Mesendoderm (in vitro differentiated cells): ENCODE measurements at regions not wholly inside any gene's neighbourhood (a gene's known extent, or its start where the extent isn't known, plus 50 kb on each side); places are given as distances from the start of the nearest gene placed in this dataset.

Experiments
- DNase-seq: peaks from one replicate; pipeline ENCODE4 v3.0.0; 2013
- H2AK5ac ChIP-seq: 2 replicates; pipeline ENCODE4 v1.6.1; 2013; ENCODE audit warnings: low read length, inconsistent platforms
- H2BK120ac ChIP-seq: 2 replicates; pipeline ENCODE4 v1.6.1; 2013; ENCODE audit warnings: low read depth, mild to moderate bottlenecking, low read length, moderate library complexity, mixed read lengths
- H2BK15ac ChIP-seq: replicated peaks from 2 replicates; pipeline ENCODE4 v1.6.1; 2013; ENCODE audit warnings: low read depth, mild to moderate bottlenecking, moderate library complexity
- H2BK5ac ChIP-seq: 2 replicates; pipeline ENCODE4 v1.6.1; 2013; ENCODE audit warnings: low read length, inconsistent platforms
- H3K18ac ChIP-seq: 2 replicates; pipeline ENCODE4 v1.6.1; 2013; ENCODE audit warnings: mild to moderate bottlenecking, low read length, mixed read lengths
- H3K23ac ChIP-seq: one replicate; pipeline ENCODE4 v1.6.1; 2013; ENCODE audit warnings: low read length
- H3K27ac ChIP-seq: 2 replicates; pipeline ENCODE4 v1.5.1; 2013; ENCODE audit warnings: low read depth, mild to moderate bottlenecking, inconsistent platforms, low read length, moderate library complexity
- H3K27me3 ChIP-seq: 2 replicates; pipeline ENCODE4 v1.6.1; 2013; ENCODE audit warnings: low read length, control low read depth, mild to moderate bottlenecking, inconsistent platforms; ENCODE audit not compliant: insufficient read depth, poor library complexity
- H3K36me3 ChIP-seq: 2 replicates; pipeline ENCODE4 v1.6.1; 2013; ENCODE audit warnings: low read length, inconsistent platforms; ENCODE audit not compliant: control insufficient read depth, insufficient read depth
- H3K4ac ChIP-seq: one replicate; pipeline ENCODE4 v1.6.1; 2013; ENCODE audit warnings: low read depth, mild to moderate bottlenecking, low read length, moderate library complexity
- H3K4me1 ChIP-seq: 2 replicates; pipeline ENCODE4 v1.6.1; 2013; ENCODE audit warnings: low read depth, low read length, inconsistent platforms; ENCODE audit not compliant: control insufficient read depth
- H3K4me2 ChIP-seq: 2 replicates; pipeline ENCODE4 v1.6.1; 2013; ENCODE audit warnings: low read length
- H3K4me3 ChIP-seq: 2 replicates; pipeline ENCODE4 v1.5.1; 2013; ENCODE audit warnings: mild to moderate bottlenecking, low read length
- H3K56ac ChIP-seq: one replicate; pipeline ENCODE4 v1.6.1; 2013; ENCODE audit warnings: low read length
- H3K79me1 ChIP-seq: 2 replicates; pipeline ENCODE4 v1.6.1; 2013; ENCODE audit warnings: low read length, inconsistent platforms
- H3K79me2 ChIP-seq: 2 replicates; pipeline ENCODE4 v1.6.1; 2013; ENCODE audit warnings: mild to moderate bottlenecking, low read length; ENCODE audit not compliant: control insufficient read depth, insufficient read depth
- H3K9ac ChIP-seq: 2 replicates; pipeline ENCODE4 v1.6.1; 2013; ENCODE audit warnings: low read length, inconsistent platforms
- H4K5ac ChIP-seq: one replicate; pipeline ENCODE4 v1.6.1; 2013; ENCODE audit warnings: low read length
- H4K8ac ChIP-seq: one replicate; pipeline ENCODE4 v1.6.1; 2013; ENCODE audit warnings: low read depth, mild to moderate bottlenecking, control low read depth, low read length, moderate library complexity
- WGBS: extraction: QIAGEN DNeasy Blood & Tissue Kit; methylation state at CpG from one replicate; pipeline ENCODE4 v1.1.7; 2013; ENCODE audit warnings: low lambda C conversion rate, missing lambda C conversion rate; ENCODE audit not compliant: insufficient coverage; ENCODE audit errors: extremely low coverage; 5-methylcytosine and 5-hydroxymethylcytosine counted together

DNA sequence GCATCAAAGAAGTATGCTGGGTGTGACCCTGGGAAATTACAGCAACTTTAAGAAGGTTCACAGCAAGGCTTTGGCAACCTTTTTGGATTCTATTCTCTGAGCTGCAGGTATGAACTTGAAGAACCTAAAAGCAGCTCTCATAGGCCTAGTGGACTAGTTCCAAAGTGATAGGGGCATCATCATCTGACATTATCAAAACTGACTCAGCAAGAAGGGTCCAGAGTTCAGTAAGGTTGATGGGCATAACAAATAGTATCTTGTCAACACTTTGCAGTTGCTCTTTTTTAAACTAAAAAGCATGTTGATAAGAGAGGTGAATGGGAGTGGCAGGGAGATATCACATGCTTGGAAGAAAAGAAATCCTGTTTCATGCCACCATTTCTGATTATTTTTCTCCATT, 249.3 kb downstream of the ZNF674 start:
- no peaks in the 10 kb centered on the region for H3K79me2 ChIP-seq
- H2BK15ac ChIP-seq = no peak overlapping the region
- H3K27me3 ChIP-seq = no peaks in the 10 kb centered on the region
- H3K9ac ChIP-seq = no peak overlapping the region
- no peak overlapping the region for H3K56ac ChIP-seq
- no peak overlapping the region for H3K4ac ChIP-seq
- DNase-seq = no peak
- H3K23ac ChIP-seq = no peak overlapping the region
- H2AK5ac ChIP-seq = no peak overlapping the region
- H3K4me3 ChIP-seq = no peak overlapping the region
- H3K18ac ChIP-seq = no peak overlapping the region
- no peak overlapping the region for H4K5ac ChIP-seq
- H3K36me3 ChIP-seq = no peaks in the 10 kb centered on the region
- H4K8ac ChIP-seq = no peak overlapping the region
- H2BK5ac ChIP-seq = no peak overlapping the region
- no peak overlapping the region for H3K4me2 ChIP-seq
- H2BK120ac ChIP-seq = no peak overlapping the region
- no peak overlapping the region for H3K27ac ChIP-seq
- H3K4me1 ChIP-seq = no peaks in the 10 kb centered on the region
- no peaks in the 10 kb centered on the region for H3K79me1 ChIP-seq

DNA sequence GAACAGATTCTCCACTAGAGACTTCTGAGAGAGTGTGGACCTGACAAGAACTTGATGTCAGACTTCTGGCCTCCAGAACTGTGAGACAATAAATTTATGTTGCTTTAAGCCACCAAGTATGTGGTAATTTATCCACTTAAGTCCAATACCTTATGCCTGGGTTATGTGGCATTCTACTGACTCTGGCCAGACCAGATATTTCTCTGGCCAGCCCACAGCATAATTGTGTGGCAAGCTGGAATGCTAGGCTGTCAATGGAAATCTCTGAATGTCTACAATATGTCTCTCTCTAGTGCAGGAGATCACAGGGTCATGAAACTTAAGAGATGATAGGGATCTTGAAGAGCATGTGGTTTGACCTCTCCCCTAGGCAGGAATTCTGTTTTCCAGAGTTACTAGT, 251.0 kb downstream of the ZNF674 start:
- H3K27me3 ChIP-seq = no peaks in the 10 kb centered on the region
- H3K27ac ChIP-seq = no peak overlapping the region
- H4K5ac ChIP-seq = no peak overlapping the region
- no peaks in the 10 kb centered on the region for H3K4me1 ChIP-seq
- no peak overlapping the region for H3K4ac ChIP-seq
- H3K18ac ChIP-seq = no peak overlapping the region
- H3K56ac ChIP-seq = no peak overlapping the region
- no peak overlapping the region for H2AK5ac ChIP-seq
- H3K9ac ChIP-seq = no peak overlapping the region
- no peaks in the 10 kb centered on the region for H3K36me3 ChIP-seq
- H3K23ac ChIP-seq = no peak overlapping the region
- H2BK15ac ChIP-seq = no peak overlapping the region
- no peak overlapping the region for H3K4me2 ChIP-seq
- H3K79me1 ChIP-seq = no peaks in the 10 kb centered on the region
- no peak overlapping the region for H2BK120ac ChIP-seq
- H2BK5ac ChIP-seq = no peak overlapping the region
- H4K8ac ChIP-seq = no peak overlapping the region
- no peak for DNase-seq
- no peak overlapping the region for H3K4me3 ChIP-seq
- no peaks in the 10 kb centered on the region for H3K79me2 ChIP-seq

DNA sequence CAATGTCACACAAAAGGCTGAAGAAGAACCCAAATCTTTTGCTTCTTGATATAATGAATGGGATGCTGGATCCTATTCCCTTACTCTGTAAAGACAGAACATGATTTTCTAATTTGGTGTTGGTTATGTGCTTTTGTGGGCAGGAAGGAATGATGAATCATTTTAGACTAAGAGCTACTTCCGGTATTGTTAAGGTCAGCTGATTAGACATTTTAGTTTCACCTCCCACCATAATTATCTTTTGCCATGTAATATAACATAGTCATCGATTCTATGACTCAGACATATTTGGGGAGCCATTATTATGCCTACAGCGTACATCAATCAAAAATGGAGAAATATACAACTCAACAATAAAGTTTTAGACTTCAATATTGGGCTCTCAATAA, 265.3 kb downstream of the ZNF674 start:
- no peak overlapping the region for H3K4me3 ChIP-seq
- no peak overlapping the region for H3K27ac ChIP-seq
- H3K79me1 ChIP-seq = no peaks in the 10 kb centered on the region
- H2AK5ac ChIP-seq = no peak overlapping the region
- H3K36me3 ChIP-seq = no peaks in the 10 kb centered on the region
- no peak overlapping the region for H4K8ac ChIP-seq
- no peaks in the 10 kb centered on the region for H3K79me2 ChIP-seq
- H2BK120ac ChIP-seq = no peak overlapping the region
- no peak overlapping the region for H3K56ac ChIP-seq
- no peaks in the 10 kb centered on the region for H3K27me3 ChIP-seq
- no CpG with 5 or more reads among the region's 3 CpGs for WGBS
- no peak overlapping the region for H2BK15ac ChIP-seq
- no peak overlapping the region for H3K4ac ChIP-seq
- no peak for DNase-seq
- H3K18ac ChIP-seq = no peak overlapping the region
- H4K5ac ChIP-seq = no peak overlapping the region
- H3K9ac ChIP-seq = no peak overlapping the region
- no peak overlapping the region for H3K23ac ChIP-seq
- H3K4me2 ChIP-seq = no peak overlapping the region
- H2BK5ac ChIP-seq = no peak overlapping the region
- no peaks in the 10 kb centered on the region for H3K4me1 ChIP-seq

DNA sequence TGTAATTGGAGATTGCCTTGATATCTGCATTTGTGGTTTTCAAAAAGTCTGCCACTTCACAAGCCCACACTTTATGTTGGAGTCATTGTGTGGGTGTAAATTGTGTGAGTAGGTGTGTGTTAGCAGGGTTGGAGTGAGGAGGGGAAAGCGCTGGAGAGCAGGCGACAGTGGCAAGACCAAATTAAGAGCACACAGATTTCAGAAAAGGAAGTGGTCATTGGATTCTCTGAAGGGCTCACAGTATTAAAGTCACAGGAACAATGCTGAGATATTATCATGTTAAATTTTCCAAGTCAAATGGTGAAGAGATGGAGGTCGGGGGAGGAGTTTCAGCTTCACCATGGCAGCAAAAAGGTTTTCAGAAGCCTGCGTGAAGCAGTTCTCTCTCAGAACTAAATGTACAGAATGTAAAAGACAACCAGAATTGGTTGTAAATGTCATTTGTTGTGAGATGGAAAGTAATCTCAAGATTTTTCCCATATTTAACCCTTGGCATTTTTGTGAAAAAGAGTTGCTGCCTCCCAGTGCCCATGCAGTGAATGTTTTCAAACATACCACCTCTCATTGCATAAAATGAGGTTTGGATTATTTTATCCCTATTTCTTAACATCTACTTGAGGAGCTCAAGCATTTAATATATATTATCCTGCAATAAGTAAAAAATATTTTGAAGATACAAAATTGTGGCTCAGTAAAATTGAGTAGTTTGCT, 265.9 kb downstream of the ZNF674 start:
- H2BK5ac ChIP-seq = no peak overlapping the region
- H3K4ac ChIP-seq = no peak overlapping the region
- H4K8ac ChIP-seq = no peak overlapping the region
- H4K5ac ChIP-seq = no peak overlapping the region
- H3K56ac ChIP-seq = peak overlapping the region; percentile 49
- H3K9ac ChIP-seq = no peak overlapping the region
- DNase-seq = peak; percentile 28
- no peak overlapping the region for H3K4me2 ChIP-seq
- H3K79me2 ChIP-seq = no peaks in the 10 kb centered on the region
- no peaks in the 10 kb centered on the region for H3K79me1 ChIP-seq
- H3K4me1 ChIP-seq = no peaks in the 10 kb centered on the region
- no peak overlapping the region for H3K23ac ChIP-seq
- no peak overlapping the region for H3K27ac ChIP-seq
- H3K27me3 ChIP-seq = no peaks in the 10 kb centered on the region
- no peak overlapping the region for H2BK15ac ChIP-seq
- no peak overlapping the region for H2AK5ac ChIP-seq
- no CpG with 5 or more reads among the region's 4 CpGs for WGBS
- no peak overlapping the region for H2BK120ac ChIP-seq
- H3K36me3 ChIP-seq = no peaks in the 10 kb centered on the region
- no peak overlapping the region for H3K4me3 ChIP-seq
- H3K18ac ChIP-seq = no peak overlapping the region

- no peak overlapping the region for H3K4me3 ChIP-seq
- H2AK5ac ChIP-seq = no peak overlapping the region
- no peak overlapping the region for H3K23ac ChIP-seq
- H3K27ac ChIP-seq = no peak overlapping the region
- no peak overlapping the region for H4K8ac ChIP-seq
- H3K27me3 ChIP-seq = no peaks in the 10 kb centered on the region
- no peak overlapping the region for H4K5ac ChIP-seq
- H3K79me1 ChIP-seq = no peaks in the 10 kb centered on the region
- no peaks in the 10 kb centered on the region for H3K79me2 ChIP-seq
- H2BK5ac ChIP-seq = no peak overlapping the region
- no CpG with 5 or more reads among the region's 2 CpGs for WGBS
- no peak for DNase-seq
- no peak overlapping the region for H3K9ac ChIP-seq
- no peak overlapping the region for H2BK120ac ChIP-seq
- no peak overlapping the region for H3K4me2 ChIP-seq
- no peaks in the 10 kb centered on the region for H3K36me3 ChIP-seq
- H3K56ac ChIP-seq = no peak overlapping the region
- no peak overlapping the region for H3K18ac ChIP-seq
- no peak overlapping the region for H2BK15ac ChIP-seq
- no peak overlapping the region for H3K4ac ChIP-seq
- no peaks in the 10 kb centered on the region for H3K4me1 ChIP-seq
Observed at GRCh38 chrX:46278572-46278971, 266.6 kb downstream of the ZNF674 start.

DNA sequence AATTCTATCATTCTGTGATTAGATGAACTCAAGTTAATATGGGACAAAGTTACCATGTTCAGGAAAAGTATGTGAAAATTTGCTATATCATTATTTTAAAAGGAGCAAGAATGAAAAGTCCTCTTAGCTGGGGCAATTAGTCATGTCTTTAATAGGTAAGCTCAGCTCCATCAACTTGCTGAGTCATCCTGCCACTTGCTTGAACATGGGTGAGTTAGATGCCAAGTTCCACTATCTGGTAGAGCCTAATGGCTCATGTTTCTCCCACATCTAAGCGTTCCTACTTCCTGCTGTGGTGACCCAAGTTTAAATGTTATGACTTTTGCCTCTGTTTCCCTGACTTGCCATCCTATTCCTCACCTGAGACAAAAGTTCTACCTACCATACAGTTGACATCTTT, 276.8 kb downstream of the ZNF674 start:
- no peak overlapping the region for H3K4me2 ChIP-seq
- no peaks in the 10 kb centered on the region for H3K27me3 ChIP-seq
- H3K36me3 ChIP-seq = no peaks in the 10 kb centered on the region
- no peak overlapping the region for H3K56ac ChIP-seq
- H2BK120ac ChIP-seq = no peak overlapping the region
- H3K4me3 ChIP-seq = no peak overlapping the region
- H3K23ac ChIP-seq = no peak overlapping the region
- no peak overlapping the region for H3K18ac ChIP-seq
- no peak overlapping the region for H2BK15ac ChIP-seq
- no peak overlapping the region for H3K27ac ChIP-seq
- H4K8ac ChIP-seq = no peak overlapping the region
- H3K79me2 ChIP-seq = no peaks in the 10 kb centered on the region
- H3K9ac ChIP-seq = no peak overlapping the region
- H2AK5ac ChIP-seq = no peak overlapping the region
- H3K4ac ChIP-seq = no peak overlapping the region
- no peak for DNase-seq
- no peak overlapping the region for H4K5ac ChIP-seq
- H3K4me1 ChIP-seq = no peaks in the 10 kb centered on the region
- no CpG with 5 or more reads among the region's 1 CpG for WGBS
- H3K79me1 ChIP-seq = no peaks in the 10 kb centered on the region
- no peak overlapping the region for H2BK5ac ChIP-seq
